Kidney epithelial cell (primary cell): ENCODE measurements at regions not wholly inside any gene's neighbourhood (a gene's known extent, or its start where the extent isn't known, plus 50 kb on each side); places are given as distances from the start of the nearest gene placed in this dataset.

Experiments
- DNase-seq: peaks from one replicate; pipeline ENCODE4 v3.0.0-alpha.2; 2010; ENCODE audit warnings: low read depth
- H3K27me3 ChIP-seq: 2 replicates; pipeline ENCODE4 v1.6.0; 2011; ENCODE audit warnings: low read length; ENCODE audit not compliant: control insufficient read depth, insufficient read depth
- H3K36me3 ChIP-seq: 2 replicates; pipeline ENCODE4 v1.5.1; 2011; ENCODE audit warnings: low read length; ENCODE audit not compliant: control insufficient read depth, insufficient read depth
- H3K4me3 ChIP-seq: 2 replicates; pipeline ENCODE4 v1.5.1; 2011; ENCODE audit warnings: low read depth, mild to moderate bottlenecking, control low read depth, low read length
- CTCF ChIP-seq: IDR thresholded peaks from 2 replicates; pipeline ENCODE4 v1.5.1; 2011; ENCODE audit warnings: mild to moderate bottlenecking, moderate library complexity, low read length, control low read depth, inconsistent platforms; ENCODE audit not compliant: insufficient read depth, poor library complexity, severe bottlenecking

GRCh38 chr5:169394371-169394770, 93.4 kb upstream of the SLIT3 start:
- no peak for TF ChIP-seq CTCF
- DNase-seq: no peak
- Histone ChIP-seq H3K36me3 (no peaks in the 10 kb centered on the region), H3K27me3 (no peaks in the 10 kb centered on the region), H3K4me3 (no peak overlapping the region)

GRCh38 chr5:169393907-169394306, 93.0 kb upstream of the SLIT3 start:
- no peaks in the 10 kb centered on the region for H3K27me3 ChIP-seq
- H3K36me3 ChIP-seq: no peaks in the 10 kb centered on the region
- TF ChIP-seq CTCF: no peak
- DNase-seq: no peak
- H3K4me3 ChIP-seq: no peak overlapping the region

- no peaks in the 10 kb centered on the region for H3K27me3 ChIP-seq
- H3K36me3 ChIP-seq: no peaks in the 10 kb centered on the region
- no peak for DNase-seq
- H3K4me3 ChIP-seq: no peak overlapping the region
- no peak for TF ChIP-seq CTCF
These were observed 89.3 kb upstream of the SLIT3 start for GRCh38 chr5:169390265-169390664.

- H3K27me3 ChIP-seq: no peaks in the 10 kb centered on the region
These were observed 88.4 kb upstream of the SLIT3 start for GRCh38 chr5:169389318-169389717.

GRCh38 chr5:169385636-169386035, 84.7 kb upstream of the SLIT3 start:
- Histone ChIP-seq H3K27me3 (no peaks in the 10 kb centered on the region), H3K36me3 (no peaks in the 10 kb centered on the region), H3K4me3 (no peak overlapping the region)
- no peak for DNase-seq
- TF ChIP-seq CTCF: no peak

More at GRCh38 chr5:169389318-169389717, 88.4 kb upstream of the SLIT3 start:
- DNase-seq: no peak
- no peaks in the 10 kb centered on the region for H3K36me3 ChIP-seq
- no peak for TF ChIP-seq CTCF
- no peak overlapping the region for H3K4me3 ChIP-seq

- H3K27me3 ChIP-seq: no peaks in the 10 kb centered on the region
- no peaks in the 10 kb centered on the region for H3K36me3 ChIP-seq
- DNase-seq: no peak
- no peak overlapping the region for H3K4me3 ChIP-seq
- no peak for TF ChIP-seq CTCF
These were observed 83.7 kb upstream of the SLIT3 start for GRCh38 chr5:169384661-169385060.
